ENCODE measurements at regions not wholly inside any gene's neighbourhood (a gene's known extent, or its start where the extent isn't known, plus 50 kb on each side); places are given as distances from the start of the nearest gene placed in this dataset.

DNA sequence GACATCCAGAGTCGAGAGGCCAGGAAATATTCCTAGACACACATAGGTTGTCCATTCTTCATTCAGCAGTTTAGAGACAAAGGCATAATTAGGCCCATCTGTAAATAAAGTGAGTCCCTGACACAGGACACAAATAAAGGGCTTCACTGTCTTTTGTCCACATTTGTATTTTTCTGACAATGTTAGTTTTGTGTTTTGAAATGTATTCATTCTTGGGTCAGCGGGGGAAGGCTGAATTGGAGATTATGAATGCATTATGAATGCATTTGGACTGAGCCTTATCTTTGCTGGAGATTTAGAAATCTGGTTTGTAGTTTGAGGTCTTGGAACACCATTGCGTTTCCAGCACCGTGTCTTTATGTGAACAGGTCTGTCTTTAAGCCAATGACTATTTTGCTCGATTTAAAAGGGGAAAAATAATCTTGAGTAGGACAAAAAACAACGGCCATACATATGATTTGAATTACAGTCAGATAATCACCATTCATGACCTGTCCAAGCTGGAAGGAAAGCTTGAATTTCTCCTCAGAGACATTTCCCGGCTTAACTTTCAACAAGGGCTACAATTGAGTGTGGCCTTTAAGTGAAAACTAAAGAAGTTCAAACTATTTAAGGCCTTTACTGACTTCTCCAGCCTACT is 334.8 kb downstream of the WDR11 start:
- no peak for DNase-seq

DNA sequence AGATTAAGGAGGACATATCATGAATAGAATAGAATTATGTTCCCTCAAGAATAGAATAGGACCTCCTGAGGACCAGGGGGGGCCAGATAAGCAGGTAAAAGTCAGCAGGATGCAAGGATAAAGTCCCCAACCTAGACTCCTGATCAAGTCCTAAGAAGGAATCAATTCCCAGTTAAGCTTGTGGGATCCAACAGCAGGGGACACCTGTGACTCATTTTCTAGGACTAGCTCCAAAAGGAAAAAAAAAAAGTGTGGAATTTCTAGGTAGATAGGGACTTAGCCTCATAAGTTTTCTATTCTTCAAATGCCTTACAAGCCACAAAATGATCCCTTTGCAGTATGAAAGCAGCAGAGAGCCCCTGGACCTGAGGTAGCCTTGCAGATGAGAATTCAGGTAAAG is 336.2 kb downstream of the WDR11 start:
- DNase-seq = no peak

DNA sequence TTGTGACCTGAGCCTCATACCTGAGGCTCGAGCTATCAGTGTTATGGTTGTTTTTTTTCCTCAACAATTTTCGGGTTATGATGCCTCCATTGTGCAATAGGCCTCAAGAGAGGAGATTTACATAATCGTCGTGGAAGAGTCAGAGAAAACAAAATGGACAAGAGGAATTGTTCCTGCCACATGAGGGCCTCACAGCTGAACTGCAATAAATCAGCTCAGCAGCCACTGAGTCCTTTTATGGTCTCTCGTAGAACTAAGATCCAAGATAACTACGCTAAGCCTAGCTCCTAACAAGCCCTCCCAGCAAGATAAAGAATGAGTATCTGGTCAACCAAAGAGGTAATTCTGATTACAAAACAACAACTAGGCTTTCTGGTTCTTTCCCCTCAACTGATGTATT is 336.8 kb downstream of the WDR11 start:
- no peak for DNase-seq

- no peak for DNase-seq
Measured at GRCh38 chr10:121189066-121189465, 337.9 kb downstream of the WDR11 start.

GRCh38 chr10:121194696-121195523 is 343.7 kb downstream of the WDR11 start:
- DNase-seq = no peak

GRCh38 chr10:121195524-121195910 is 344.4 kb downstream of the WDR11 start:
- DNase-seq = no peak

DNA sequence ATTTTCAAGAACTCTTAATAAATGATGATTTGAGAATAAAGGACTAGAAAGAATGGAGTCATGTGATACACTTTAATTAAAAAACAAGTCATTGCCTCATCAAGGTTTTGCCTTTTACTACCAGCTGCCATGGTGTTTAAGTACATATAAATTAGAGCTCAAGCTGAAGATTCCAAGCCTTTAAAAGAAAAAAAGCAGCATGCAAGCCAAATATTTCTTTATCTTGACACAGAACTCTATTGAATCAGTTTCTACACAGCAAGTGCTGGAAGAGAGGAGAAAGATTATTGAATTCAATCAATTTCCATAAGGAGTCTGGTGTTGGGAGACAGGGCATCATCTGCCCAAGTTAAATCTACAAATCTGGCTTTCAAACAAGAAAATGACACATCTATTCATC is 347.9 kb downstream of the WDR11 start:
- no peak for DNase-seq

GRCh38 chr10:121205625-121206024 is 354.5 kb downstream of the WDR11 start:
- DNase-seq = no peak

DNA sequence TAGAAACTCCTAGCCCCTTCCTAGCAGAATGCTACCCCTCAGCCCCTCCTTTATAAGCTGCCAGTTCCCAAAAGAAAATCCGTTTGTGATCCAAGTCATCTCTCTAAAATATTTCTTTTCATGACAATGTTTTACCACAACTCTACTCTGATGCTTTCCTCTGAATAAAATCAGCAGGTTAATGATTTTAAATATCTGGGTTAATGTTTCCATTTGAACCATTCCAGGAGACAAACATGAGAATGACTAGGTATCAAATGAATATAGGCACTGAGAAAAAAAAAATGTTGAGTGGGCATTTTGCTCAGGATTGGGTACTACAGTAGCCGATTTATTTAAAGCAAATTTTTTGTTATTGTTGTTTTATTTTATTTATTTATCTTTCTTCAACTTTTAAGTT is 360.3 kb downstream of the WDR11 start:
- DNase-seq = no peak

DNA sequence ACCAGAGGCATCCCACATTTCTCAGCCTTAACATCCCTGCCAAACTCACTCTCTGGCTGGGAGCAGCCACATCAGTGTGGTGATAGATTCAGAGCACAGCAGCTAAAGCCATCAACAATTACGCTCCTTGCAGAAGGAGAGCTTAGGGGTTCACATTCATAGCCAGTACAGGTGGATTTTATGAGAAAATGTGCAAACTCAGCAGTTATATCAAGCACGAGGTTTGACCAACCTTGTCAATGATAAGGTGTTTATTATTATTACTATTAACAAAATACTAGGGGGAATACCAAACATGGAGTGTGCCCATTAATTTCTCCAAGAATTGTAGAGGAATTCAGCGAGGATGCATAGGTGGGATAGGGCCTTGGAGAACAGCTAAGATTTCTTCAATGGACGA is 362.3 kb downstream of the WDR11 start:
- no peak for DNase-seq

DNA sequence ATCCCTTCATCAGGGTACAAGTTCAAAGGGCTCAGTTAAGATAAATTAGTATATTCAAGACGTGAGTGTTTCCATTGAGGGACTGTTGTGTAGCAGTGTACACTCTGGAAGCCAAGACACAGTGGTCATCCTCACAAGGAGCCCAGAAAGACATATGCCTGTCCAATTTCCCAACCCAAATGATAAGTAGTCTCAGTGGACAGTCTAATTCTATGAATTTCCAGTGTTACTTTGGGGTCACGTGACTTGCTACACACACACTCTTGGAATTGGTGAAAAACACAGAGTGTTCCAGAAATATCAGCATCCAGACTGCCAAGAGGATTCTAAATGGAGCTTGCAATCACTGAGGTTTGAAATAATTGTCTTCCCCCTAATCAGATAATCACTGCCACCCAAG is 365.1 kb downstream of the WDR11 start:
- no peak for DNase-seq

- DNase-seq = peak; percentile 59
Measured at GRCh38 chr10:121216721-121217181, 365.6 kb downstream of the WDR11 start.

DNA sequence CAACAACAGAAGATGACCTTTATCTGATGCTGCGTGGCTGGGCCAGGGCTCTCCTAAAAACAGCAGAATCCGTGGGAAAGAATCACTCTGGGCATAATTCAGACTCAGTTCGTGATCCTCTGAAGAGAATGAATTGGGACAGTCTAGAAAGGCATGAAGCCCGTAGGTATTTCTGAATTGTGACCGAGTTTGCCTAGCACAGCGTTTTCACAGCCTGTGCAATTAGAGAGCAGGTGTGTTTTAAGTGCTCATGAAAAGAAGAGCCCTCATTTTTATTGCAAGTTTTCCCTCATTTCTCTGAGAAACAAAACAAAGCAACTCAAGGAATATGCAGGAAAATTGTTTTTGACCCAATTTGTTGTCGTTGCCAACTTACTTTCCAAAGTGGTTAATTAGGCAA is 366.2 kb downstream of the WDR11 start:
- DNase-seq = peak; percentile 51

- DNase-seq = no peak
Measured at GRCh38 chr10:121221072-121221471, 369.9 kb downstream of the WDR11 start.

- no peak for DNase-seq
Measured at GRCh38 chr10:121221991-121222390, 370.8 kb downstream of the WDR11 start.

DNA sequence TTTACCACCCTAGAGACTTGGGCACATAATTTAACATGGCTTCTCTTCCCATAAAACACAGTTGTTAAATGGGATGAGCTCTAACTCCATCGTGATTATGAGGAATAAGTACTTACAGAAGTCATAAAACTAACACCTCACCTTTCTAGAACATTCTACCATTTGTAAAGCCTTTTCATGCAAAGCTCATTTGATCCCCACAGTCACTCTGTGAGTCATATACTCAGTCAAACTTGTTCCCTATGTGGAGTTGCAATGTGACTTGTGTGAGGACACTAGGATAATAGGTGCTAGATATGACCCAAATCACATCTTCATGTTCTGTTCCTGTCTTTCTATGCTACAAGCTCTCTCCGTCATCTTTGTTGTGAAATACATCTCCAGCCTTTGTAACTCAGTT is 371.7 kb downstream of the WDR11 start:
- DNase-seq = no peak

GRCh38 chr10:121231079-121231478 is 367.2 kb downstream of the FGFR2 start:
- DNase-seq = no peak

- no peak for DNase-seq
Measured at GRCh38 chr10:121232494-121232893, 365.8 kb downstream of the FGFR2 start.

DNA sequence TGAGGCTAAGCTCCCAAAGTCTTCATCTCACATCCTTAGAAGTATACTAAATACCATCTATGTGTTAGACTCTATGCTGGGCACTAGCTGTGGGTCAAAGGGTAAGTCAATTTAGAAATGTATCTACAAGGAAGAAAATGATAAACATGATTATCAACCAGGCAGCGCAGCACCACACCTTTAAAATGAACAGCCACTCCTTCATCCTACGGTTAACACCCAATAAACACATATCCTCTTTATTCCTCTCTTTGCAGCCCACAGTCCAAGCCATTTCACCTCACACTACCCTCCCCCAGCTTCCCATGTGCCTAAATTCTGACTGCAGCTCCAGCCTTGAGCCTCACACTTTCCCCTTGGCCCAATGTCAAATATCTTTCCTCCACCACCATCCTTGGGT is 362.6 kb downstream of the FGFR2 start:
- no peak for DNase-seq

DNA sequence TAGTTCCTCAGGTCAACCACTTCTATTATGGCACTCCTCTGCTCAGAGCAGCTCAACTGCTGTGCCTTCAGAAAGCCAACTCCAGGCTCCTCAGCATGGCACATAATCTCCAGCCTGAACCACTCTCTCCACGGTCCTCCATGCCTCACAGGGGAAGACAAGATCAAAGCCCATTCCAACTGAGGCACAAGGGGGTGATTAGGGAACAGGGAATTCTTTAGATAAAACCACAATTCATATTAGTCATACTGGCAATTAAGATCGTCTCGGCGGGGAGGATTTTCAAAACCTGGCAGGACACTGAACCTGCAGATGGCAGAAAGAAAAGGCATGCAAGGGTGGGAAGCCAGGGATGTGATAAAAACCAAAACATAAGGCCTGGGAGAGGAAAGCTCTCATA is 361.6 kb downstream of the FGFR2 start:
- DNase-seq = no peak

DNA sequence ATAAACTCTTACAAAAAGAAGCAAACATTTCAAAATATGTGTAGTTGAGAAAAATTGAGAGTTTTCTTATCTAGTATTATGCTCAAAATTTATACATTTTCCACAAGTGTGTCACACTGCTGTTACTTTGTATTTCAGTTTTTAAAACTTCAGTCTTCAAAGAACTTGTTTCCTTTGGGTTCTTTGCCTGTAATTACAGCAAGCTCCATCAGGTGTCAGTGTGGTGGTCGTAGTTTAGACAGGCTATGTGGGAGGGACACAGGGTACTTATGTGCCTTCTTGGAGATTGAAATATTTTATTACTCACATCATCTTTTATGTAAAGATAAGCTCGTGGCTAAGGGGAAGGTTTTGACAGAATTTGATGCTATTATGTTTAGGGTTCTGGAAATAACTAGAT is 360.5 kb downstream of the FGFR2 start:
- no peak for DNase-seq

GRCh38 chr10:121240011-121240410 is 358.2 kb downstream of the FGFR2 start:
- no peak for DNase-seq

- DNase-seq = no peak
Measured at GRCh38 chr10:121240556-121240955, 357.7 kb downstream of the FGFR2 start.

DNA sequence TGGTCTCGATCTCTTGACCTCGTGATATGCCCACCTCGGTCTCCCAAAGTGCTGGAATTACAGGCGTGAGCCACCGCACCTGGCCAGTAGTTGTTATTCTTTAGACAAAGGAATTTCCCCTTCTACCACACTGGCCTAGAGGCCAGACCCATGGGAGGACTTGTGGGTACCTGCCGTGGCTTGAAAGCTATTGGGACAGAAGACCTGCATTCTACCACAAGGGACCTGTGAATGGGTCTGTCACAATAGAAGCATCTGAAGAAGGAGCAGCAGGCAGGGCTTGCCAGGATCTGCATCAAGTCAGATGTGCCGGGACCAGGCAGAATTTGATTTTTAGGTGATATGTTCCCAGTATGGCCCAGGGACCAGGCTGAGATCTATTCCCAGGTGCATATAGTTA is 356.9 kb downstream of the FGFR2 start:
- no peak for DNase-seq
